ENCODE measurements at regions not wholly inside any gene's neighbourhood (a gene's known extent, or its start where the extent isn't known, plus 50 kb on each side); places are given as distances from the start of the nearest gene placed in this dataset.
"Not testable (repeated sequence)": the region's sequence is repeated elsewhere in the genome, so short reads cannot be mapped to it uniquely, and the experiment has no call there.

DNA sequence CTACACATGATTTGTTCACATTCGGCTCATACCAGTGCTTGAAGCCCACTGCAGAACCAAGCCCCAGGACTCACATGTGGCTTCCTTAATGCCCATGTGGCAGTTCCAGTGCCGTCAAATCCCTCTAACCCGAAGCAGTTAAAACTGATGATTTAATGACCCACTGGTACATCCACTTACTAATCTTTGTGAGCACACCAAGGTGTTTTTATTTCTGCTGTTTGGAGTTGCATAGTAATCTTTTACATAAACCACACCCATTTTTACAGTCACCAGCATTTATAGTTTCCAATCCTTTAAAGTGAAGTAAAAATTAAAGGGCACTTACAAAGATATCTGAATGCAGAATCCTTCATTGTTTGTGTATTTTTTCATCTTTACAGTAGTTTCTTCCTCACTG, 232.0 kb downstream of the ANKRD60 start:
- DNase-seq, result no peak

DNA sequence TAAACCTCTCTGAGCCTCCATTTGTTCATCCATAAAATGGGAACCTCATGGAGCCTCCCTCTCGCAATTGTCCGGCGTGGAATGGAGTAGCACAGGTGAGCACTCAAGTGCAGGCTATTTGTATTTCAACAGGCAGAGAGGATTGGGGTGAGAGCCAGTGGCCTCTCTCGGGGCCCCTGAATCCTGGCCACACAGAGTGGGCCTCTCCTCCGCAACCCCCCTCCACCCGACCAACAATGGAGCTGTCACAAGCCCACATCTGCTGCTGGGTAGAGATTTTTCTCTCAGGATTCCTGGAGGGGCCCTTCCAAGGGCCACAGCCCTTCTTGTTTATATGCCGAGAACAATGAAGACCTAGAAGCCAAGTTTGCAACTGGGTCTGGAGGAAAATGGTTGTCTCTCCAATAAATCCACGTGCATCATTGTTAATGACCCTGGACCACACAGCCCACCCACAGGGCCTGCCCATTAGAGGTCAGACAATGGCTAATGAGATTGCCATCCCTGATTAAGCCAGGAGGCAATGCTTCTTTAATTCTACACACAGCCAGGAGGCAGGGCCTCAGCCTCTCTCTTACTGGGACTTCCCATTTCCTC, 233.0 kb downstream of the ANKRD60 start:
- no peak for DNase-seq

DNA sequence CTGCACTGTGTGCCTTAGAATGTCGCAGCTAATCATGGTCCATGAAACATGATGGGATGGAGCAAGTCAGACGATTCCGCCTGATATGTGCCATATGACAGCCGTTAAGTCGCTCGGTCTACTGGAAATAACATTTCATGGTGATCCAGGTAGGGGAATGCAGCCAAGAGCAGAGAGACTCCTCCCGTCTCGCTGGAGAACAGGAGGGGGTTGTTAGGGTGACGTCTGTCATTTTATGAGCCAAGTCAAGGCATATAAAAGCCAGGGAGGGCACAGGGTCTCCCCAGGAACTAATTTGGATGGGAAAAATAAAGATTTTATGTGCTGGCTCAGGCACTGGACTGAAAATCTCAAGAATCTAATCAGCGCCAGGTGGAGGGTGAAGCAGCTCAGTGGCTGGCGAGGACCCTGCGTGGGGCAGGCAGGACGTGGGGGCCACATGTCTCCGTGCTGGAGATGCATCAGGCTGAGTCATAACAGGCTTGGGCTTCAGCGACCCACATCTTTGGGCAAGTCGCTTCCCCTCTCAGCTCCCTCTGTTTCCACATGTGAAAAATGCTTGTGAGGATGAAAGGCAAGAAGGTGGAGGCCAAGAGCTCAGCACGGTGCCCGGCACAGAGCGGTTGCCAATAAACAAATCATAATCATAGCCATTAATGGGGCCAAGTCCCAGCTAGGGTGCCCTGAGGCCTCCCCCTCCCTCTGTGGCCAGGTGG, 234.6 kb downstream of the ANKRD60 start:
- DNase-seq, result peak in 2 of 3 experiments; percentile 73 to 89

DNA sequence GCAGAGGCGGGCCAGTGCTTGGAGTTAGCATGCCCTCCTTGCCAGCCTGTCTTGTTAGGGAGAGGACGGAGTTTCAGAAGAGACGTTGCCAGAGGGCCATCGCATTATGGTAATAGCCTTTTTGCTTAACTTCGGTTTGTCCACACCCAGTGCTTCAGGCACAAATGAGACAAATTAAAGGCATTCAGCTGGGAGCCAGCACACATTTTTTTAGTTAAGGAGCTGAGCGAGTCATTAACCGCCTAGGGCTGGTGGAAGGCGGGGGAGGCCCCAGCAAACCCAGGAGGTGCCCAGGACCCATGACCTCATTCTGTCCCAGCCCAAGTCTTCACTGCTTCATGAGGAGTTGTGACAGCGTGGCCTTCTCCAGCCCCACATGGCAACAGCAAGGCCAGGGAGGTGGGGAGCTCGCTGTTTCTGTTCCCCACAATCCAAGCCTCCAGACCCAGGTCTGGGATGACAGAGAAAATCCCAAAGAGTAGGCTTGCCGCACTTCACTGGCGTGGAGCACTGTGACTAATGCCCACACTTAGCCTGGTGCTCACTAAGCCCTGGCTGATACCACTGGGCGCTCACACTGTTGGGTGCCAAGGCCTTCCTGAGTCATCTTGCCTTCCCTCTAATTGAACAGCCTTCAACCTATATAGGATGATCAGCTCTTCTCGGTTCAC, 237.1 kb downstream of the ANKRD60 start:
- peak in 1 of 3 experiments; percentile 10 for DNase-seq

DNA sequence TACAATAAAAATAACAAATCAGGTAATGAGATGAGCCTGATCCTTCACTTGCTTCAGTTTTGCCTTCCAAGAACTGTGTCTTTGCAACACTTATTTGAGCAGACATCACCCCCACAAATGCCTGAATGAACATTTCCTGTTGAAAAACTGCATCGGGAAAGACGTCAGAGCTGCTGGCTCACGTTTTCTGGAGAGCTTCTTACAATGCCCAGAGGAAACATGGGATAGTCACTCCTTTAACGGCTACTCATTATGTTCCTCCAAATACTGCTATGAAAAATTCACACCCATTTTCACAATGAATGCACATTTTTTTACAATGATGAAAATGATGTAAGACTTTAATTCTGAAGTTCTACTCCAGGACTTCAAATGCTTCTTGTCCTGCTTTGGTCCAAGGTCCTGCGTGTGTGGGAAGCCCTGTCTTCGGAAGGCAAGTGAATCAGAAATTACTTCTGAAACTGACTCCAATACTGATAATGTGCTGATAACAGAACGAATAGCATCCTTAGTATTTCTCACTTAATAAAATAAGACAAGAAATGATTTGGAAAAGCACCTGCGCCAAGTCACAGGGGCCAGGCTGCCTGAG, 238.0 kb downstream of the ANKRD60 start:
- no peak for DNase-seq

DNA sequence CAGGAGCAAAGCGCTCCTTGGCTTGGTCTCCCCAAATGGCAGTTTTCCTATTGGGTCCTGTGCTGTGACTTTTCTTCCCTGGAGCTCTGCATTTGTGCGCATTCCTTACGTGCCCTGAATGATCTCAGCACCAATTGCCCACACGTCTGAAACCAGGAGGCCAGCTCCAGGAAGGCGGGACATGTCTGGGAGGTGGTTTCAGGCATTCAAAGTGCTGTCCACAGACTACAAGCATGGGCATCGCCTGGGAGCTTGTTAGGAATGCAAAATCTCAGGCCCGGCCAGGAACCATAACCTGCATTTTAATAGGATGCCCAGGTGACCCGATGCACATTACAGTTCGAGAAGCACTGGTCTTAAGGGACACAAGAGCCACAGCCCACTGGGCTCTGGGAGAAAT, 239.6 kb downstream of the ANKRD60 start:
- no peak for DNase-seq

DNA sequence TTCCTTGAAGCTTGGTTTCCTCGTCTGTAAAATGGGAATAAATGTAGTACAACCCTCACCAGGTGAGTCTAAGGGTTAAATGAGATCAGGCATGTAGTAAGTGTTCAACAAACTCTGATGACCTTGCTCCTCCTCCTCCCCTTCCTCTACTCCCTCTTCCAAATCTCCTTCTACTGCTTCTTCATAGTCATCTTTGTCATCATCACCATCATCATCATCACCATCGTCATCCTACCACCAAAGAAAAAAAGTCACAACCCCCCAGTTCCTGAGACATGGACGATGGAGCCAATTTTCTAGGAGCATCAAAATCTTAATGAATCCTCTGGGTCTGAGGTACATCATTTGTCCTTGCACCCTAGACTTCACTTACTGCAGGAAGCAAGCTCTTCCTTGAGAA, 240.0 kb downstream of the ANKRD60 start:
- no peak for DNase-seq

DNA sequence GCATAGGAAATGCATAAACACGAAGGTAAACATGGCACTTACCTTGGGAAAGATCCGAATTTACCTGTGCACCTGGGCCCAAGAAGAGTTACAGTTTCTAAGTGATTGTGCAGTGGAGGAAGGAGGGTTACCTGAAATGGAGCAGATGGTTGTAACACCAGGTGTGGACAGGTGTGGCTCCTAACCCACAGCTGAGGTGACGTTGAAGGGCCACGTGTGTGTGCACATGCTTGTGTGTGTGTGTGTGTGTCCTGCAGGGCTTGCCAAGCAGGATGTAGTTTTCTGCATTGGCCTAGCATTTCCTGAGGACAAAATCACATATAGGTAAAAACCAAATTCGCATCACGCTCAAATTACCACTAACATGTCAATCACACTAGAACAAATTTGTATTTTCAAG, 240.8 kb downstream of the ANKRD60 start:
- peak in 1 of 3 experiments; percentile 41 for DNase-seq

DNA sequence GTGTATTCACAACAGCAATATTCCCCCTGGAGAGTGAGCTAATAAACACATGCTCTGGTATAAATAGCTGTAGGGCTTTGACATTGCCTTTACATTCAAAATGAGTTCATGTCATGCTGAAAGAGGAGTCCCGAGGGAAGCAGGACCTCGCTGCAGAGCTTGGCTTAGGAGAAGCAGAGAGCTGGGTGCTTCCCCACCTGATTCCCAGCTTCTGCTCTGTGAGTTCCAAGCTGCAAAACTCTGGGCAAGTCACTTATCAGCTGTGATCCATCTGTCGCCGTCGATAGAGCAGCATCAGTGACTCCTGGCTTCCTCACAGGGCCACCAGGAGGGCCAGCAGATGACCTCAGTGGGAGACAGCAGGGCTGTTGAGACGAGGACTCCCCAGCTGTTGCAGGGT, 241.8 kb downstream of the ANKRD60 start:
- peak in 1 of 3 experiments; percentile 48 for DNase-seq

DNA sequence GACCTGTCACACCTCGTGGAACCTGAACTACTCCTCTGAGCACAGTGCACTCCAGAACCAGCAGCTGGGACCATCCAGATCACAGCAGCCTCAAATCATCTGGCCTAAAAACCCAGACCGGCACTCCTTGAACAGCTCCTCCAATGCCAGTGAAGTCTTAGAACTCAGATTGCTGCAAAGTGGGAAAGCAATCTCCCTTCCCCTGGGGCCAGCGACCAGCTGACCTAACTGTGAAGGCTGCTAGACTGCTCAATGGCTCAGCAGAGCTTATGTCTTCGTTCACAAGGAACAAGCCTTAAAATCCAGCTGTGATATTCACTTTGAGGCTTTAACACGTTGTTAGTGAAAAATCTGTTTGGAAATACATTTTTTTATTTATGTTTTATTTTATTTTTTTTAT, 243.2 kb downstream of the ANKRD60 start:
- DNase-seq, result no peak

DNA sequence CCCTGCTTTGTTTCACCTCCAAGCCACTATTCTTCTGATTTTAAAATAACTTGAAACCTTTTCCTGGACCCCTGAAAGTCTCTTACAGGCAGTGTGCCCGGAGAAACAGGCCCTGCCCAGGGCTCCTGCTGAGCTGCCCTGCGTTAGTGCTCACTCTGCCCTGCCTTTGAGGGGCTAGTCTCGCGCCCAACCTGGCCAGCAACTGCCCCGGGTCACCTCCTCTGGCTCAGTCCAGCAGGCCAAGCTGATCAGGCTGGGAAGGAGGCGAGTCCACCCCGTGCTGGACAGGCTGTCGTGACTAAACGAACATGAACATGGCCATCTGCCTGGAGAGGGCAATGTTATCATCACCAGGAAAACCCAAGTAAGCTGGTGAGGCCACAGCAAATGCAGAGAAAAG, 245.4 kb downstream of the ANKRD60 start:
- no peak for DNase-seq

DNA sequence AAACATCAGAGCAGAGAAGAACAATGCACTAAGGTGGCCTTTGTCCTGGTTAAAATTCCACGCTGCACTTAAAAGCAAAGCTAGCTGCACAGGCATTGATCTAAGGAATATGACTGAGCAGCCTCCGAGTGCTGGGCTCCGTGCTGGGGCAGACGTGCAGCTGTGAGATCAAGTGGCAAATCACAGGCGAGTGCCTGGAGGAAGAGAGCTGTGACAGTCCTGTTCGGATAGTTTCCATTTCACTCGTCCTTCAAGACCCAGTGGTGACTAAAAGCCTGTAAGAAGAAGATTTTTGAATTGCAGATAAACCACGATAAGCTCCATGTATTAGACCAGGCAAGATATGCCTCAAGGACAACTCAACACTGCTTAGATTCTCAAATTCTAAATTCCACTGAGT, 247.9 kb downstream of the ANKRD60 start:
- DNase-seq, result peak in 2 of 3 experiments; percentile 29 to 58

DNA sequence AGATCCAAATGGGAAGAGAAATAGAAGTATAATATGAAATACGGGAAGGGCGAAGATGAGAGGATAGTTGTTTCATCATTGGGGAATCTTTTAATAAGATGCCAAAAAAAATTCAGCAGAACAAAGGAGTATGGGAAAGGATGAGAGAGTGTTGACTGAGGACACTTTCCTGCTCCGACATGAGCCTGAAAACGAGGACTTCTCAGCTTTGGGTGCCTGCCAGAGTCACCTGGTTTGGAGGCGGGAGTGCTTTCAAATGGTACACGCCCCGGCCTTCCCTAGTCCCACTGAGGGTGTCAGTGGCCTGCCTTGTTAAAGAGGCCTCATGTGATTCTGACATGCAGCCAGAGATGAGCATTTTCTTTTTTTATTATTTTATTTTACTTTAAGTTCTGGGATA, 250.9 kb downstream of the ANKRD60 start:
- no peak for DNase-seq

DNA sequence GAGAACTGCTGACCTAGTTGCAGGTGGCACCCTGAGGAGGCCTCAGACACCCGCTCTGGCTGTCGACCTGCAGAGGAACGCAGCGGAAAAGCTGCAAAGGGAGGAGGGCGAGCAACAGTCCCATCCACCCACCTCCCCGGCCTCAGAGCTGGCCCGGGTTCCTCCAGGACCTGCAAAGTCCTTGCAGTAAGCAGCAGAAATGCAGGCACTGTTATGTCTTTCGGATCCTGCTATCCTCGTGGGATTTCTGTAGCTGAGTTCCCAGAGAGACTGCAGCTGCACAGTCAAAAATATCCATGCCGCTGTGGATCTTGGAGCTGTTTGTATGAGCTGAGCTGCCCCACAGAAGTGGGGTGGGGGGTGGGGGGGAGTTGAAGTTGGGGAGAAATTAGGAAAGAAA, 251.3 kb downstream of the ANKRD60 start:
- DNase-seq, result no peak

DNA sequence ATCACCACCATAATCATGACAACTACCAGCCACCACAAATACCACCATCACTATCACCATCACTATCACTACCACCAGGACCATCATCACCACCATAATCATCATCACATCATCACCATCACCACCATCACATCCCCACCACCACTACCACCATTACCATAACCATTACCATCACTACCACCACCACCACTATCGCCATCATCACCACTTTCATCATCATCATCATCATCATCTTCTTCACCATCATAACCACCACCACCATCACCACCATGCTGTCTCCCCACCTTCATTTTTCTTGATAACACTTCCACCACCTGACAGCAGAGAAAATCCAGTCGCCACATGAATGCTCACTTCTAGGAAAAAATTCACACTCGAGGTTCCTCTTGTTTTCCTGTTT, 253.6 kb downstream of the ANKRD60 start:
- no peak for DNase-seq

DNA sequence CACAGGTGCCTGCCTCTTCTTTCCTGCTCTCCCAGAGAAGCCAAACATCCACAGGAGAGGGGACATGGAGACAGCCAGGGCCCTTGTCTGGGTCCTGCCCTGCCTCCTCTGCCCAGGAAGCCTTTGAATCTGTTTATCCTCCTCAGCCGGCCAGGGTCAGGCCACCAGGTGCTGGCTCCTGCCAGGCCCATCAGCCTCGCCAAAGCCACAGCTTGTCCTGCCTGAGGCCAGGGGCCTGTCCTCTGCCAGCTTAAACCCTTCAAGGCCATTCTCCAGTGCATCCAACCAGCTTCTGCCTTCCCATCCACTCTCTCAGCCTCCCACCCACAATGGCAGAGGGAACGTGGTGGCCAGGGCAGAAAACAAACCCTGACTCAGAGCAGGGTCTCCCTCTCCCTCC, 254.6 kb downstream of the ANKRD60 start:
- no peak for DNase-seq

DNA sequence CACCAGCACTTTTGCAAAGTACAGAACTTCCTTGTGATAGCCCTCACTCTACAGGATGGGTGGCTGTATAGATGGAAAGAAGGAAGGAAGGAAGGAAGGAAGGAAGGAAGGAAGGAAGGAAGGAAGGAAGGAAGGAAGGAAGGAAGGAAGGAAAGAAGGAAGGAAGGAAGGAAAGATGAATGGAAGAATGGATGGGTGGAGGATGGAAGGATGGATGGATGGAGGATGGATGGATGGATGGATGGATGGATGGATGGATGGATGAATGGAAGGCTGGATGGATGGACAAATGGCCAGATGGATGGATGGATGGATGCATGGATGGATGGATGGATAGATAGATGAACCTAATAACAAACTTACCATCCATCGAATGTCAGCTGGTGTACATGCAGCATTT, 256.9 kb downstream of the ANKRD60 start:
- not testable (repeated sequence) for DNase-seq

DNA sequence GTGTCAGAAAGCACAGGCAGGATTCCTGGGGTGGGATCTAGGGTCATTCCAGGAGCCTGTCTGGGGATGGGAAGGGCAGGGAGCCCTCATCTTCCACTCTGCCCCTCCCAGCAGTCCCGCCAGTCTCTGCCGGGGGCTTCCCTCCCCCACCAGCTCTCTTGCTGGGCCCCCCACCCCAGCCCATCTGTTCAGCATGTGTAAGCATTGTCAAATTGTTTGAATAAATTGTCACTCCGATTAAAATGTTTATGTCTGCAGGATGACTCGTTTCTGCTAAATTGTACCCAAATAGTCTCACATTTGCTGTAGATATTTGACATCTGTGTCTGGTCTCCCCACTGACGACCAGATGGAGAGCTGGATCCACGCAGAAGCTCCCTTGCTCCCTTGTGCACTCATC, 257.6 kb downstream of the ANKRD60 start:
- DNase-seq, result no peak

DNA sequence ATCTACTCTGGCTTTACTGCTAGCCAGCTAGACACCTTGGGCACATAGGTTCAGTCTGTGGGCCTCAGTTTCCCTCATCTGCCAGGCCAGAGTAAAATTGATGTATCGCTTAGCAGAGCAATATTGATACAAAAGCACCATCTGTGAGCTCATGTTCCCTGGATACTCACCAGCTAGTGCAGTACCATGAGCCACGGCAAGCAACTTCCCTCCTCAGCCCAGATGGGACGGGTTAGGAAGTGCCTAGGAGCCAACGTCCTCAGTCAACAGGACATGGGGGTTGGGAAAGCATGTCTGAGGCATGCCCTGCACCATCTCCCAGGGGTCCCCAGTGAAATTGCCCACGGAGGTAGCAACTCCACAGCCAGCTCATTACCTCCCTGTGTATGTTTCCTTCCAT, 258.3 kb downstream of the ANKRD60 start:
- DNase-seq, result no peak

DNA sequence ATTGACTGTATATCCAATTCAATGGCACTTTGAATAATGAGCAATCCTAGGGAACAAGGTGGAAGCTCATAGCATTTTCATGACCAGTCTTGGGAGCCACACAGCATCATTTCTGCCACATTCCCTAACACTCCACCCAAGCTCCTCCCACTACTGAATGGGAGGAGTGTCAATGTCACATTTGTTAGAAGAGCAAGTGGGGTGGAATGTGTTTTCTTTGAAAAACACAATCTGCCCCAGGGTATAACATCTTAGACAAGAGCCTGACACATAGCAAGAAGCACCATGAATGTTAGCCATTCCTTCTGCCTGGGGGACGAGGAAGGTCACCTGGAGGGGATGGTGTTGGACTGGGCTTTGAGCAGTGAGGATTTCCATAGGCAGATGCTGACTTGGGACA, 258.3 kb upstream of the PMEPA1 start:
- no peak for DNase-seq

DNA sequence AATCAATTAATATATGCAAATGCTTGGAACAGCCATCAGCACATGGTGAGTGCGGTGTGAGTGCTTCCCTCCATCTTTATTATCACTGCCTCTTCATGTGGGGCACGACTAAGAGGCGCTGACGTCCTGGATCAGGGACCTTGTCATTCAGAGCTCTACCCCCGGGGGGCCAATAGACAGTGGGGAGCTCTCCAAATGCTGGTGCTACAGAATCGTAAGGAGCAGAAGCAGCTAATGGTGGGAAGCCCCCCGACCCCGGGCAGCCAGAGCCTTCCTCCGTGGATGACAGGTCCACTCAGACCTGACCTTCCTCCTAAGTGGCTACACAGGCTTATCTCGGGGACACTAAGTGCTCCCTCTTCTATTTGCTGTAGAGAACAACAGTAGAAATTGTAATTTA, 257.5 kb upstream of the PMEPA1 start:
- DNase-seq, result no peak

DNA sequence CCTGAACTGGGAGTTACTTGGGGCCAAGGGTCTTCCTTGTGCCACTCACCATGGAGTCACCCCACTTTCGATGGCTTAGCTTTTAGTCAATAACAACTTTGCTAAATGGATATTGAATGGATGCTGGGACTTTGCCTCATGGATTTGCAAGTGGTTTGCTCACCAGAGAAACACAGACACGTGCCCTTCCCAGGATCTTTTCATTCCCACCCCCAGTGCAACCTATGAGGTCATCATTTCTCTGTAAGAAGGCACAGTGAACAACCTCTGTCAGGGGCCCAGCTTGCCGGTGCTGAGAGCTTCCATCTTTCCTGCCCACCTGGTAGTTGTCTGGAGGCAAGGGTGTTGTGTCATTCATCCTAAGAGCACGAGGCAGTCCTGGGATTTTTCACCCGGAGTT, 256.8 kb upstream of the PMEPA1 start:
- no peak for DNase-seq

DNA sequence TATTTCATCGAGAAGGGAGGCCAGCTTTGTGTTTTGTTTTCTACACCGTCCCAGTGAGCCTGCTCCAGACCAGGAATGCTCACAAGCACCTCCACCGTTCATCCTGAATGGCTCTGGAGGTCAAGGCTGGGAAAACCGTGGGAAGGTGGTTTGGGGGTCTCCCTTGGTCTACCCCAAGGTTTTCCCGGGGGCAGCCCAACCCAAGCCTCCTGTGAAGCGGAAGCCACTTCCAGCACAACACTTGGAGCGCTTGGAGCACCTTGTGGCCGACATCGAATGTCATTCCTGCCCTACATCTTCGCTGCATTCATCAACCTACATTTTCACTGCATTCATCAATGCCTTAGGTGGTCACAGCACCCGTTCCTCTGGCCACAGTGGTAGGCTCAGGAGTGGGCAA, 255.6 kb upstream of the PMEPA1 start:
- DNase-seq, result no peak

Measured in NCI-H1417 (cell line).